A673 (cell line): ENCODE measurements at regions not wholly inside any gene's neighbourhood (a gene's known extent, or its start where the extent isn't known, plus 50 kb on each side); places are given as distances from the start of the nearest gene placed in this dataset.

Experiments
- CTCF ChIP-seq: fragments of 300-800, 200-600 bp; sonication (generic); conservative IDR thresholded peaks from 2 replicates; pipeline ENCODE4 v1.5.1; 2017; ENCODE audit warnings: low read depth, mild to moderate bottlenecking, antibody characterized with exemption, low read length, moderate library complexity, mixed read lengths
- EZH2 ChIP-seq: fragments of 200-600 bp; sonication (generic); IDR thresholded peaks from 2 replicates; pipeline ENCODE4 v1.6.1; 2017; ENCODE audit warnings: borderline replicate concordance, low read depth, mild to moderate bottlenecking, mixed read lengths, antibody characterized with exemption, low read length; ENCODE audit not compliant: poor library complexity, severe bottlenecking

DNA sequence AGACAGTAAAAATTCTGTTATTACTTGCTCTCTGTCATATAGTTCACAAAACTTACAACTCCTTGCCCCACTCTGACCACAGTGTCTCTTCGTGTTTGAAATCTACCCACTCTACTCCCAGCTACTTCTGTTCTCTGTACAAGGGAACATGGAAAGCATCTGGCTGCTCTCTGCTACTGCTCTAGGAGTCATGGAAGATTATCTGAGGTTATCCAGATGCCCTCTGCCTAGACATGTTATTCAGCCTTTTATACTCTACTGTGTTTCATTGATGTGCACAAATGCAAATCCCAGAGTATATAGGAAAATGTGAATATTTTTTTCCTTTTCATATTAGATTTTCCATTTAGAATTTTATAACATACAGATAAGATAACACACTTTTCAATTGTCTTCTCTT is 1525.6 kb downstream of the MAT2B start:
- TF ChIP-seq CTCF (no peak), EZH2 (no peak)
